IMR-90 (cell line): ENCODE measurements at regions not wholly inside any gene's neighbourhood (a gene's known extent, or its start where the extent isn't known, plus 50 kb on each side); places are given as distances from the start of the nearest gene placed in this dataset.

Experiments used
- ATAC-seq: fragments of 200-7000 bp; cut with Tn5 transposase; 2 replicates; pipeline ENCODE4 v1.9.1; 2020; ENCODE audit warnings: low read depth, mild to moderate bottlenecking, moderate library complexity
- BruUV-seq: library from RNA; stranded (reverse); fragments of 400-500 nt; replicated peaks from 2 replicates; lab custom pipeline; 2021; lab: Mats Ljungman, UMichigan
- CTCF ChIA-PET: fragments of 300-600 bp; formaldehyde crosslinking; extraction: SDS; loops from one replicate; lab custom pipeline; 2021; ENCODE audit warnings: antibody characterized with exemption; lab: Yijun Ruan, JAX
- POLR2A ChIA-PET: fragments of 300-600 bp; sonication (Branson Sonifier 250); formaldehyde crosslinking; loops from one replicate; lab custom pipeline; 2022; ENCODE audit warnings: antibody characterized with exemption; ENCODE audit not compliant: unreplicated experiment; lab: Charles Lee
- DNase-seq: peaks from one replicate; pipeline ENCODE4 v3.0.0; 2013
- H2AFZ ChIP-seq: replicated peaks from 2 replicates; pipeline ENCODE3; 2013; ENCODE audit warnings: low read length, mild to moderate bottlenecking; ENCODE audit not compliant: poor library complexity
- H2AK5ac ChIP-seq: 2 replicates; pipeline ENCODE4 v1.6.1; 2013; ENCODE audit warnings: low read depth, low read length, inconsistent platforms
- H2AK9ac ChIP-seq: replicated peaks from 2 replicates; pipeline ENCODE3; 2013; ENCODE audit warnings: mild to moderate bottlenecking, low read depth, low read length, moderate library complexity; ENCODE audit not compliant: poor library complexity
- H2BK120ac ChIP-seq: 2 replicates; pipeline ENCODE4 v1.6.1; 2013; ENCODE audit warnings: low read depth, low read length, inconsistent platforms
- H2BK15ac ChIP-seq: 3 replicates; pipeline ENCODE4 v1.6.1; 2013; ENCODE audit warnings: low read depth, low read length, inconsistent platforms
- H2BK20ac ChIP-seq: 2 replicates; pipeline ENCODE4 v1.6.1; 2013; ENCODE audit warnings: low read depth, mild to moderate bottlenecking, inconsistent platforms, low read length, moderate library complexity
- H2BK5ac ChIP-seq: 2 replicates; pipeline ENCODE4 v1.6.1; 2013; ENCODE audit warnings: mild to moderate bottlenecking, low read depth, low read length, inconsistent platforms; ENCODE audit not compliant: poor library complexity, severe bottlenecking
- H3K14ac ChIP-seq: replicated peaks from 2 replicates; pipeline ENCODE4 v1.6.1; 2013; ENCODE audit warnings: low read depth, low read length, inconsistent platforms
- H3K18ac ChIP-seq: 2 replicates; pipeline ENCODE4 v1.6.1; 2013; ENCODE audit warnings: low read depth, low read length, control low read depth
- H3K23ac ChIP-seq: 2 replicates; pipeline ENCODE4 v1.6.1; 2013; ENCODE audit warnings: low read depth, low read length, inconsistent platforms
- H3K27ac ChIP-seq: 2 replicates; pipeline ENCODE4 v1.5.1; 2013; ENCODE audit warnings: mild to moderate bottlenecking, control low read depth, low read length; ENCODE audit not compliant: insufficient read depth
- H3K27me3 ChIP-seq: 2 replicates; pipeline ENCODE4 v1.6.1; 2013; ENCODE audit warnings: low read length; ENCODE audit not compliant: control insufficient read depth, insufficient read depth
- H3K36me3 ChIP-seq: 2 replicates; pipeline ENCODE4 v1.6.1; 2013; ENCODE audit warnings: low read length, mixed read lengths; ENCODE audit not compliant: control insufficient read depth, insufficient read depth
- H3K4ac ChIP-seq: 2 replicates; pipeline ENCODE4 v1.6.1; 2013; ENCODE audit warnings: low read depth, low read length, inconsistent platforms
- H3K4me1 ChIP-seq: 2 replicates; pipeline ENCODE4 v1.6.1; 2013; ENCODE audit warnings: low read length, mixed read lengths; ENCODE audit not compliant: control insufficient read depth, insufficient read depth
- H3K4me2 ChIP-seq: 2 replicates; pipeline ENCODE4 v1.6.1; 2013; ENCODE audit warnings: low read depth, mild to moderate bottlenecking, control low read depth, low read length, moderate library complexity
- H3K4me3 ChIP-seq: 2 replicates; pipeline ENCODE4 v1.5.1; 2013; ENCODE audit warnings: low read depth, mild to moderate bottlenecking, control low read depth, low read length, moderate library complexity; ENCODE audit not compliant: insufficient read depth
- H3K56ac ChIP-seq: 2 replicates; pipeline ENCODE4 v1.6.1; 2013; ENCODE audit warnings: low read length, inconsistent platforms; ENCODE audit not compliant: insufficient read depth; ENCODE audit errors: extremely low read depth
- H3K79me1 ChIP-seq, 2 experiments: 2 replicates each; pipeline ENCODE4 v1.6.1; 2013; ENCODE audit warnings: low read length in 2 of 2, inconsistent platforms in 1 of 2, low read depth in 1 of 2
- H3K9ac ChIP-seq: 2 replicates; pipeline ENCODE4 v1.6.1; 2013; ENCODE audit warnings: low read depth, low read length, control low read depth
- H3K9me1 ChIP-seq: 2 replicates; pipeline ENCODE4 v1.6.1; 2013; ENCODE audit warnings: low read length, inconsistent platforms; ENCODE audit not compliant: insufficient read depth
- H3K9me3 ChIP-seq: 2 replicates; pipeline ENCODE4 v1.6.1; 2013; ENCODE audit warnings: low read length; ENCODE audit not compliant: control insufficient read depth, insufficient read depth
- H4K20me1 ChIP-seq: 2 replicates; pipeline ENCODE4 v1.6.1; 2013; ENCODE audit warnings: low read length, inconsistent platforms; ENCODE audit not compliant: insufficient read depth
- H4K5ac ChIP-seq: 2 replicates; pipeline ENCODE4 v1.6.1; 2013; ENCODE audit warnings: mild to moderate bottlenecking, low read depth, low read length, control low read depth
- H4K8ac ChIP-seq, 2 experiments: 2 replicates each; pipeline ENCODE4 v1.6.1; 2013; ENCODE audit warnings: low read depth in 2 of 2, low read length in 2 of 2, control low read depth in 1 of 2, inconsistent platforms in 1 of 2
- H4K91ac ChIP-seq: 2 replicates; pipeline ENCODE4 v1.6.1; 2013; ENCODE audit warnings: low read depth, low read length, inconsistent platforms; ENCODE audit not compliant: insufficient read depth
- BHLHE40 ChIP-seq: fragments of 150-350 bp; IDR thresholded peaks from 2 replicates; pipeline ENCODE4 v1.6.1; 2016; ENCODE audit warnings: mild to moderate bottlenecking, low read depth, low read length
- CEBPB ChIP-seq: IDR thresholded peaks from 2 replicates; pipeline ENCODE4 v1.6.1; 2012; ENCODE audit warnings: low read depth, low read length, improper control_type of control experiment
- CHD1 ChIP-seq: IDR thresholded peaks from 2 replicates; pipeline ENCODE4 v1.6.1; 2012; ENCODE audit warnings: low read depth, low read length, improper control_type of control experiment
- FOS ChIP-seq: fragments of 150-350 bp; IDR thresholded peaks from 2 replicates; pipeline ENCODE4 v1.6.1; 2016; ENCODE audit warnings: low read depth, low read length
- MAFK ChIP-seq: IDR thresholded peaks from 2 replicates; pipeline ENCODE4 v1.6.1; 2012; ENCODE audit warnings: low read depth, low read length, improper control_type of control experiment
- MAZ ChIP-seq: IDR thresholded peaks from 2 replicates; pipeline ENCODE4 v1.6.1; 2012; ENCODE audit warnings: low read depth, mild to moderate bottlenecking, low read length, improper control_type of control experiment, moderate library complexity, borderline replicate concordance
- MXI1 ChIP-seq: IDR thresholded peaks from 2 replicates; pipeline ENCODE4 v1.6.1; 2012; ENCODE audit warnings: low read depth, mild to moderate bottlenecking, low read length, moderate library complexity, borderline replicate concordance
- NFE2L2 ChIP-seq: fragments of 150-350 bp; IDR thresholded peaks from 2 replicates; pipeline ENCODE4 v1.6.1; 2016; ENCODE audit warnings: low read depth, mild to moderate bottlenecking, low read length
- POLR2A ChIP-seq: IDR thresholded peaks from 2 replicates; pipeline ENCODE4 v1.6.1; 2012; ENCODE audit warnings: mild to moderate bottlenecking, low read depth, low read length
- RAD21 ChIP-seq: IDR thresholded peaks from 2 replicates; pipeline ENCODE4 v1.6.1; 2012; ENCODE audit warnings: low read length, improper control_type of control experiment
- RCOR1 ChIP-seq: IDR thresholded peaks from 2 replicates; pipeline ENCODE4 v1.6.1; 2012; ENCODE audit warnings: mild to moderate bottlenecking, low read length, improper control_type of control experiment; ENCODE audit not compliant: insufficient replicate concordance
- RFX5 ChIP-seq: IDR thresholded peaks from 2 replicates; pipeline ENCODE4 v1.8.0; 2012; ENCODE audit warnings: low read depth, mild to moderate bottlenecking, low read length, moderate library complexity
- SMC3 ChIP-seq: fragments of 150-350 bp; IDR thresholded peaks from 2 replicates; pipeline ENCODE4 v1.6.1; 2016; ENCODE audit warnings: low read depth, mild to moderate bottlenecking, antibody characterized with exemption, low read length, moderate library complexity
- WGBS, 2 experiments: methylation state at CpG; one replicate each; pipeline versions ENCODE4 v1.1.5 to v1.1.7; 2013; ENCODE audit warnings: missing lambda C conversion rate in 2 of 2; ENCODE audit not compliant: insufficient read length in 1 of 2; ENCODE audit errors: extremely low coverage in 2 of 2; 5-methylcytosine and 5-hydroxymethylcytosine counted together
- dilution Hi-C: fragments of 300-500 bp; cut with HindIII; formaldehyde crosslinking; loops from one replicate; pipeline ENCODE4 v1.14.3; 2018; ENCODE audit warnings: low sequenced_read_pairs; ENCODE audit not compliant: unreplicated experiment
- in situ Hi-C: fragments of 300-500 bp; cut with MboI; formaldehyde crosslinking; loops from 3 replicates; pipeline ENCODE4 v1.14.3; 2019; ENCODE audit warnings: low sequenced_read_pairs, inconsistent platforms, mixed read lengths
- intact Hi-C: fragments of 100-400 bp; cut with micrococcal nuclease; formaldehyde crosslinking; loops from 2 replicates; pipeline ENCODE4 v1.10.0; 2022
- TF ChIP-seq, protein P1 (sequence below): fragments of 150-350 bp; IDR thresholded peaks from 2 replicates; pipeline ENCODE4 v1.6.1; 2017; ENCODE audit warnings: mild to moderate bottlenecking, antibody characterized with exemption, low read length, low read depth
- TF ChIP-seq, protein P2 (sequence below): fragments of 150-350 bp; IDR thresholded peaks from 2 replicates; pipeline ENCODE4 v1.6.1; 2016; ENCODE audit warnings: low read depth, mild to moderate bottlenecking, low read length, moderate library complexity, borderline replicate concordance
- TF ChIP-seq, protein P3 (sequence below): conservative IDR thresholded peaks from 2 replicates; pipeline ENCODE4 v1.5.1; 2012; ENCODE audit warnings: mild to moderate bottlenecking, low read depth, low read length, improper control_type of control experiment

DNA sequence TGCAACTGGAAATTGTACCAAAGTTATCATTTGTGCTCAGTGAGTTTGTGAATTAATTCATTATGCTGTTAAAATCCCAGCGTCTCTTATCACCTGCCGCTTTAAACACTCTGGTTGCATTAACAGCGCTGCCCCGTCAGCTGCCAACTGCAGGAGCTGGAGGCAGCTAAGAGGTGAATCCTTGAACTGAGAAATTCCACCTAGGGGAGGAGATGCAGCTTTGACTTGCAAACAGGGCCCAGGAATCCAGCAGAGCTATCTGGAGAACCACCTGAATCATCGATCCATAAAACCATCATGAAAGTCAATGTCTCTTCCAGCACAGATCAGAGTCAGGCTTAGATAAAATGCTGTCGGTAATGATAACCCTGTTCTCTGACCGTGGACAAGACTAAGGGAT is 140.7 kb upstream of the PTBP2 start:
- H3K79me1 ChIP-seq, result no peaks in the 10 kb centered on the region
- H3K23ac ChIP-seq, result no peak overlapping the region
- ChIA-PET CTCF (no interaction called here), POLR2A (no interaction called here)
- no peak overlapping the region for H2AK5ac ChIP-seq
- no peak overlapping the region for H4K5ac ChIP-seq
- H3K56ac ChIP-seq, result no peak overlapping the region
- no peak overlapping the region for H3K18ac ChIP-seq
- no peaks in the 10 kb centered on the region for H3K36me3 ChIP-seq
- H3K27ac ChIP-seq, result no peak overlapping the region
- no peak overlapping the region for H3K4ac ChIP-seq
- no peak overlapping the region for H2BK5ac ChIP-seq
- dilution Hi-C loops (no loop called here), intact Hi-C loops (no loop called here), in situ Hi-C loops (no loop called here)
- no peaks in the 10 kb centered on the region for H4K20me1 ChIP-seq
- H2AK9ac ChIP-seq, result no peak overlapping the region
- no peak overlapping the region for H4K91ac ChIP-seq
- H2AFZ ChIP-seq, result no peak overlapping the region
- H3K27me3 ChIP-seq, result no peaks in the 10 kb centered on the region
- H2BK120ac ChIP-seq, result no peak overlapping the region
- H2BK20ac ChIP-seq, result no peak overlapping the region
- no peak overlapping the region for H3K14ac ChIP-seq
- DNase-seq (no peak), ATAC-seq (no peak)
- no peaks in the 10 kb centered on the region for H3K9me1 ChIP-seq
- H3K4me1 ChIP-seq, result no peaks in the 10 kb centered on the region
- no peak overlapping the region for H4K8ac ChIP-seq
- no TSS peak for BruUV-seq
- no peak overlapping the region for H3K4me2 ChIP-seq
- no peak overlapping the region for H3K4me3 ChIP-seq
- H3K9ac ChIP-seq, result no peak overlapping the region
- no peak overlapping the region for H2BK15ac ChIP-seq
- TF ChIP-seq SMC3 (no peak), RCOR1 (no peak), MAFK (no peak), RAD21 (no peak), MXI1 (no peak), FOS (no peak), RFX5 (no peak), NFE2L2 (no peak), POLR2A (no peak), MAZ (no peak), BHLHE40 (no peak), CEBPB (no peak), CHD1 (no peak)
- TF ChIP-seq, protein P1, sequence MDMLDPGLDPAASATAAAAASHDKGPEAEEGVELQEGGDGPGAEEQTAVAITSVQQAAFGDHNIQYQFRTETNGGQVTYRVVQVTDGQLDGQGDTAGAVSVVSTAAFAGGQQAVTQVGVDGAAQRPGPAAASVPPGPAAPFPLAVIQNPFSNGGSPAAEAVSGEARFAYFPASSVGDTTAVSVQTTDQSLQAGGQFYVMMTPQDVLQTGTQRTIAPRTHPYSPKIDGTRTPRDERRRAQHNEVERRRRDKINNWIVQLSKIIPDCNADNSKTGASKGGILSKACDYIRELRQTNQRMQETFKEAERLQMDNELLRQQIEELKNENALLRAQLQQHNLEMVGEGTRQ, result no peak
- TF ChIP-seq, protein P2, sequence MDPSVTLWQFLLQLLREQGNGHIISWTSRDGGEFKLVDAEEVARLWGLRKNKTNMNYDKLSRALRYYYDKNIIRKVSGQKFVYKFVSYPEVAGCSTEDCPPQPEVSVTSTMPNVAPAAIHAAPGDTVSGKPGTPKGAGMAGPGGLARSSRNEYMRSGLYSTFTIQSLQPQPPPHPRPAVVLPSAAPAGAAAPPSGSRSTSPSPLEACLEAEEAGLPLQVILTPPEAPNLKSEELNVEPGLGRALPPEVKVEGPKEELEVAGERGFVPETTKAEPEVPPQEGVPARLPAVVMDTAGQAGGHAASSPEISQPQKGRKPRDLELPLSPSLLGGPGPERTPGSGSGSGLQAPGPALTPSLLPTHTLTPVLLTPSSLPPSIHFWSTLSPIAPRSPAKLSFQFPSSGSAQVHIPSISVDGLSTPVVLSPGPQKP, result no peak
- TF ChIP-seq, protein P3, sequence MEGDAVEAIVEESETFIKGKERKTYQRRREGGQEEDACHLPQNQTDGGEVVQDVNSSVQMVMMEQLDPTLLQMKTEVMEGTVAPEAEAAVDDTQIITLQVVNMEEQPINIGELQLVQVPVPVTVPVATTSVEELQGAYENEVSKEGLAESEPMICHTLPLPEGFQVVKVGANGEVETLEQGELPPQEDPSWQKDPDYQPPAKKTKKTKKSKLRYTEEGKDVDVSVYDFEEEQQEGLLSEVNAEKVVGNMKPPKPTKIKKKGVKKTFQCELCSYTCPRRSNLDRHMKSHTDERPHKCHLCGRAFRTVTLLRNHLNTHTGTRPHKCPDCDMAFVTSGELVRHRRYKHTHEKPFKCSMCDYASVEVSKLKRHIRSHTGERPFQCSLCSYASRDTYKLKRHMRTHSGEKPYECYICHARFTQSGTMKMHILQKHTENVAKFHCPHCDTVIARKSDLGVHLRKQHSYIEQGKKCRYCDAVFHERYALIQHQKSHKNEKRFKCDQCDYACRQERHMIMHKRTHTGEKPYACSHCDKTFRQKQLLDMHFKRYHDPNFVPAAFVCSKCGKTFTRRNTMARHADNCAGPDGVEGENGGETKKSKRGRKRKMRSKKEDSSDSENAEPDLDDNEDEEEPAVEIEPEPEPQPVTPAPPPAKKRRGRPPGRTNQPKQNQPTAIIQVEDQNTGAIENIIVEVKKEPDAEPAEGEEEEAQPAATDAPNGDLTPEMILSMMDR, result no peak
- WGBS, 2 experiments, result no CpG with 5 or more reads among the region's 7 CpGs
- H3K9me3 ChIP-seq, result no peaks in the 10 kb centered on the region
